ENCODE measurements at regions not wholly inside any gene's neighbourhood (a gene's known extent, or its start where the extent isn't known, plus 50 kb on each side); places are given as distances from the start of the nearest gene placed in this dataset.

DNA sequence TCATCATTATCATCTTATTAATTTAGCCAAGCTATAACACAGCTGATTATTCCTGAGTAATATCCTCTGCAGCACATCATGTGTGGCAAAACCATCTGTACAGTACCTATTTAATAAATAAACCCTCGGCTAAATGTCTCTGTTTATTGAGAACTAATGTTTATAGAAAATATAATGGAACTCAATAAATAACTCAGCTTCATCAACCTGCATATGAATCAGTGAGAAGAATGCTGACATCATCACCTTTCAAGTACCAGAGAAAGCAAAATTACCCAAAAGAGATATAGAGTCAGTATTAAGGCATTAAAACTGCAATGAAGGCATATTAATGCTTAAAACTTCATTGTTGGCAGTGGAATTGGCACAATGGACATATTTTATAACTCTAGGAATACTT, 558.3 kb downstream of the PLCL1 start:
- in situ Hi-C loops (cut with HindIII; ENCODE audit: low pct_unique_long_range_greater_than_20kb, low sequenced_read_pairs), result no loop called here
- DNase-seq (ENCODE audit: low read depth in 1 of 2, low spot score in 1 of 2), result no peak
- no peak for TF ChIP-seq JUND (IDR thresholded peaks at IDR 0.05; ENCODE audit: low read depth)

- DNase-seq (ENCODE audit: low read depth in 1 of 2, low spot score in 1 of 2), result no peak
- no peak for TF ChIP-seq JUND (IDR thresholded peaks at IDR 0.05; ENCODE audit: low read depth)
- in situ Hi-C loops (cut with HindIII; ENCODE audit: low pct_unique_long_range_greater_than_20kb, low sequenced_read_pairs), result no loop called here
Observed at GRCh38 chr2:198359308-198359707, 554.9 kb downstream of the PLCL1 start.

DNA sequence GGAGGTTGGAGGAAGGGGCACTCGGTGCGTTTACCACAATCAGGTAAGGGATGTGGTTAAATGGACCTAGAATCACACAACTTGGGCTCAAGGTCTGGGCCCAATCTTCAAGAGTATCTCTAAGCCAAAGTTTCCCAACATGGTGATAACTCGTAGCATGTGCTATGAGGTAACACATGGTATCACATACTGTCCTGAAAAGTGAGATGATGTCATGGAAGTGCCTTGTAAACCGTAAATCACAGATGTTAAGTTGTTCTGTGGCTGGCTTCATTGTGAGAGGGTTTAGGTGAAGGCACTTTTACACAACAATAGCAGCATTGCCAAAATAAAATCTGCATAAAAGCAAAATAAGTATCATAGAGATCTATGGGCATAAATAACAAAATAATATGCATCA, 551.8 kb downstream of the PLCL1 start:
- no peak for TF ChIP-seq JUND (IDR thresholded peaks at IDR 0.05; ENCODE audit: low read depth)
- DNase-seq (ENCODE audit: low read depth in 1 of 2, low spot score in 1 of 2), result no peak
- in situ Hi-C loops (cut with HindIII; ENCODE audit: low pct_unique_long_range_greater_than_20kb, low sequenced_read_pairs), result no loop called here

- no peak for DNase-seq (ENCODE audit: low read depth in 1 of 2, low spot score in 1 of 2)
- in situ Hi-C loops (cut with HindIII; ENCODE audit: low pct_unique_long_range_greater_than_20kb, low sequenced_read_pairs), result no loop called here
Observed at GRCh38 chr2:198351647-198352046, 547.3 kb downstream of the PLCL1 start.

GRCh38 chr2:198347946-198348345, 543.6 kb downstream of the PLCL1 start:
- in situ Hi-C loops (cut with HindIII; ENCODE audit: low pct_unique_long_range_greater_than_20kb, low sequenced_read_pairs), result no loop called here
- TF ChIP-seq JUND (IDR thresholded peaks at IDR 0.05; ENCODE audit: low read depth), result no peak
- DNase-seq (ENCODE audit: low read depth in 1 of 2, low spot score in 1 of 2), result no peak

More at GRCh38 chr2:198351647-198352046, 547.3 kb downstream of the PLCL1 start:
- no peak for TF ChIP-seq JUND (IDR thresholded peaks at IDR 0.05; ENCODE audit: low read depth)

GRCh38 chr2:198347349-198347748, 543.0 kb downstream of the PLCL1 start:
- no peak for TF ChIP-seq JUND (IDR thresholded peaks at IDR 0.05; ENCODE audit: low read depth)
- in situ Hi-C loops (cut with HindIII; ENCODE audit: low pct_unique_long_range_greater_than_20kb, low sequenced_read_pairs), result no loop called here
- DNase-seq (ENCODE audit: low read depth in 1 of 2, low spot score in 1 of 2), result no peak

GRCh38 chr2:198343471-198343870, 539.1 kb downstream of the PLCL1 start:
- TF ChIP-seq JUND (IDR thresholded peaks at IDR 0.05; ENCODE audit: low read depth), result no peak
- DNase-seq (ENCODE audit: low read depth in 1 of 2, low spot score in 1 of 2), result no peak
- in situ Hi-C loops (cut with HindIII; ENCODE audit: low pct_unique_long_range_greater_than_20kb, low sequenced_read_pairs), result no loop called here

DNA sequence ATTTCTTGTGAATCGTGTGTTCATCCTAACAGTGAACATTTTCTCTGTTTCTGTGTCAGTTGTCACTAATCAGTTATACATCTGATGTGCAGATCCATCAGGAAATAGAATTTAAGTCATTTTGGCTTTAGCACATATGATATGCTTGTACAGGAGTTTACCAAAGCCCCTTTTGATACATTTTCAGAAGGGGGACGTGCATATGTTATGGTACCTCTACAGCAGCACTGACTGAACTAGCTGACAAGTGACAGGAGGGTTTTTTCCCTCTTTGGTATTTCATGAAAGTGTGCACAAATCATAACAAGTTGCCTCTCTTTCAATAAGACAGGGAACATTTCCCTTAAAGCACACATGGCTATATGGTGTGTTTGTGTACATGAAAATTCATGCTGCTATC, 536.5 kb downstream of the PLCL1 start:
- no peak for TF ChIP-seq JUND (IDR thresholded peaks at IDR 0.05; ENCODE audit: low read depth)
- in situ Hi-C loops (cut with HindIII; ENCODE audit: low pct_unique_long_range_greater_than_20kb, low sequenced_read_pairs), result no loop called here
- DNase-seq (ENCODE audit: low read depth in 1 of 2, low spot score in 1 of 2), result no peak

DNA sequence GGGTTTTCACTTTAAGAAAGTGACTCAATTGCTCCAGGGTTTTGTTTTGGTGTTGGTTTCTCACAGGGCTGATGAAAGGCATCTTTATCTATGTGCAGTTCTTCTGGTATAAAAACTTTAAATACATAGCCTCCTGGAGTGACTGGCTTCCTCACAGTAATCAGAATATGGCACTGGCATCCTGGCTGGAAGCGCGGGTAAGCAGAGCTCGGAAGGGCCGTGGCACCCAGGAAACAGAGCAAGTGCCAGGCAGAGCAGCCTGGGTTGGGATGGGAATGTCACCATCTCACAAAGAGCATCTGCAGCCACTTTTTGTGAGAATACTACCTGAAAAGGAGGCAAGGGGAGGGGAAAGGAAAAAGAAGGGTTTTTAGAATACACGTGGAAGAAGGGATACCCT, 534.7 kb downstream of the PLCL1 start:
- in situ Hi-C loops (cut with HindIII; ENCODE audit: low pct_unique_long_range_greater_than_20kb, low sequenced_read_pairs), result no loop called here
- no peak for TF ChIP-seq JUND (IDR thresholded peaks at IDR 0.05; ENCODE audit: low read depth)
- no peak for DNase-seq (ENCODE audit: low read depth in 1 of 2, low spot score in 1 of 2)

- TF ChIP-seq JUND (IDR thresholded peaks at IDR 0.05; ENCODE audit: low read depth), result no peak
- in situ Hi-C loops (cut with HindIII; ENCODE audit: low pct_unique_long_range_greater_than_20kb, low sequenced_read_pairs), result no loop called here
- no peak for DNase-seq (ENCODE audit: low read depth in 1 of 2, low spot score in 1 of 2)
Observed at GRCh38 chr2:198337368-198337767, 533.0 kb downstream of the PLCL1 start.

DNA sequence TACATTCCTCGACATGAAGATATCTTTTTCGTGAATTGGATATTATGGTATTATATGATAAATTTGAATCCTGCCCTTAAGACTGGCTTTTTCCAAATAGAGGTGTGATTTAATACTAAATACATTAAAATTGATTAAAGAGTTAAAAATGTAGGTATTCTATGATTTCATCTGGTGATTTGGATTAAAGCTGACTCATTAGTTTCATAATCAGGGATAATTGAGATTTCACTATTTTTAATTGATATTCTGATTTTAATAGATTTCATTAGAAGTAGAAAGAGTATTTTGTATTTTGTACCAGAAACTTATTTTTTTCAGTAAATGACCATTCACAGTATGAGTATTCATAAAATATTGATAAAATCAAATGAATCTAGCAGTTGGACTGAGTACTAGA, 524.1 kb downstream of the PLCL1 start:
- in situ Hi-C loops (cut with HindIII; ENCODE audit: low pct_unique_long_range_greater_than_20kb, low sequenced_read_pairs), result no loop called here
- TF ChIP-seq JUND (IDR thresholded peaks at IDR 0.05; ENCODE audit: low read depth), result no peak
- no peak for DNase-seq (ENCODE audit: low read depth in 1 of 2, low spot score in 1 of 2)

DNA sequence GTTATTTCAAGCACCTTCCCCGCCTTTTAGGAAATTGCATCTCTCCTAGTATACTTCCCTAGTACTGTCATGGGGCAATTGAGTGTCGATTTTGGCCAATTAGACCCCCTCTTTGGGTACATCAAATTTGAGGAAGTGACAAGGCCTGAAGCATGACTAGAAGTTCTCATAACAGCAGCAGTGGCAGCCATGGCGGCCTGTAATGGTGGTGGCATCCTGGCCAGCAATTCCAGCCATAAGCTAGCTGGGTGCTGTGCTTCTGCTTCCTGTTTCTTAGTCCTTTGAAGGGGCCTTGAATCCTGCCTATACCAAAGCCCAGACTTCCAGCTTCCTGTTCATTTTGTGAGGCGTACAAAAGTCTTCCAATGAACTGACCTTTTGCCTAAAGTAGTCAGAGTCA, 523.1 kb downstream of the PLCL1 start:
- in situ Hi-C loops (cut with HindIII; ENCODE audit: low pct_unique_long_range_greater_than_20kb, low sequenced_read_pairs), result no loop called here
- DNase-seq (ENCODE audit: low read depth in 1 of 2, low spot score in 1 of 2), result no peak
- TF ChIP-seq JUND (IDR thresholded peaks at IDR 0.05; ENCODE audit: low read depth), result no peak

DNA sequence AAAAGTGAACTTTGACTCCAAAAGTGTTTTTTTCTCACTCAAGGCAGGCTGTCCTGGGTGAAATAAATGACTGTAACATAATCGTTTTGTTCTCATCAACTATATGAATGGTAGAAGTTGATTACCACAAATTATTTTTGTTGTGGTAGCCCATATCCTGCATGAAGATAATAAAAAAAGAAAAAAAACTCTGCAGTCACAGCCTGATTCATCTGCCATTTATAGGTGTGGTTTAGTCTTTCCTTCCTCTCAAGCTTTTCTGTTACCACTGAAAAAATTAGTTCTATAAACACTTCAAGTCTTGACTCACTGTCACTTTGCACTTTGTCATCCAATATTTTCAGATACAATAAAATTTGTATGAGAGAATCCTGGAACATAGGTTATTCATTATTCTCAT, 522.0 kb downstream of the PLCL1 start:
- no peak for DNase-seq (ENCODE audit: low read depth in 1 of 2, low spot score in 1 of 2)
- TF ChIP-seq JUND (IDR thresholded peaks at IDR 0.05; ENCODE audit: low read depth), result no peak
- in situ Hi-C loops (cut with HindIII; ENCODE audit: low pct_unique_long_range_greater_than_20kb, low sequenced_read_pairs), result no loop called here

GRCh38 chr2:198325359-198325758, 521.0 kb downstream of the PLCL1 start:
- TF ChIP-seq JUND (IDR thresholded peaks at IDR 0.05; ENCODE audit: low read depth), result no peak
- in situ Hi-C loops (cut with HindIII; ENCODE audit: low pct_unique_long_range_greater_than_20kb, low sequenced_read_pairs), result no loop called here
- DNase-seq (ENCODE audit: low read depth in 1 of 2, low spot score in 1 of 2), result no peak

Measured in T47D (cell line).